ENCODE measurements at regions not wholly inside any gene's neighbourhood (a gene's known extent, or its start where the extent isn't known, plus 50 kb on each side); places are given as distances from the start of the nearest gene placed in this dataset.

DNA sequence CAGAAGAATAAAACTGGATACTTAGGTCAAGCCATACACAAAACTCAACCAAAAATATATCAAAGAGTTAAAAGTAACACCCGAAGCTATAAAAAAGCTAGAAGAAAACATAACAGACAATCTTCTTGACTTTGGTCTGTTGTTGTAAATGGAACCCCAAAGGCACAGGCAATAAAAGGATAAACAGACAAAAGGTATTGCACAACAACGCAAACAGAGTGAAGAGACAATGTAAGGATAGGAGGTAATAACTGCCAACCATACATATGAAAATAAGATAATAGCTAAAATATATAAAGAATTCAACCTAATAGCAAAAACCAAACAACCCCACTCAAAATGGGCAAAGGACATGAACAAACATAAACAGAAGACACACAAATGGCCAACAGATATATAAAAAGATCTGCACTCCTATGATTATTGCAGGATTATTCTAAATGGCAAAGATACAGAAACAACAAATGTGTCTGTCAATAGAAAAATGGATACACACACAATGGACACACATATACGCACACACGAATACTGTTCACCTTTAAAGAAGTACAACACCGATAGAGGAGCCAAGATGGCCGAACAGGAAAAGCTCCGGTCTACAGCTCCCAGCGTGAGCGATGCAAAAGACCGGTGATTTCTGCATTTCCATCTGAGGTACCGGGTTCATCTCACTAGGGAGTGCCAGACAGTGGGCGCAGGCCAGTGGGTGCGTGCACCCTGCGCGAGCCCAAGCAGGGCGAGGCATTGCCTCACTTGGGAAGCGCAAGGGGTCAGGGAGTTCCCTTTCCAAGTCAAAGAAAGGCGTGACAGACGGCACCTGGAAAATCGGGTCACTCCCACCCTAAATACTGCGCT, 1137.1 kb downstream of the FSCB start:
- no peak for DNase-seq (ENCODE audit: low spot score)
- TF ChIP-seq, protein P1, sequence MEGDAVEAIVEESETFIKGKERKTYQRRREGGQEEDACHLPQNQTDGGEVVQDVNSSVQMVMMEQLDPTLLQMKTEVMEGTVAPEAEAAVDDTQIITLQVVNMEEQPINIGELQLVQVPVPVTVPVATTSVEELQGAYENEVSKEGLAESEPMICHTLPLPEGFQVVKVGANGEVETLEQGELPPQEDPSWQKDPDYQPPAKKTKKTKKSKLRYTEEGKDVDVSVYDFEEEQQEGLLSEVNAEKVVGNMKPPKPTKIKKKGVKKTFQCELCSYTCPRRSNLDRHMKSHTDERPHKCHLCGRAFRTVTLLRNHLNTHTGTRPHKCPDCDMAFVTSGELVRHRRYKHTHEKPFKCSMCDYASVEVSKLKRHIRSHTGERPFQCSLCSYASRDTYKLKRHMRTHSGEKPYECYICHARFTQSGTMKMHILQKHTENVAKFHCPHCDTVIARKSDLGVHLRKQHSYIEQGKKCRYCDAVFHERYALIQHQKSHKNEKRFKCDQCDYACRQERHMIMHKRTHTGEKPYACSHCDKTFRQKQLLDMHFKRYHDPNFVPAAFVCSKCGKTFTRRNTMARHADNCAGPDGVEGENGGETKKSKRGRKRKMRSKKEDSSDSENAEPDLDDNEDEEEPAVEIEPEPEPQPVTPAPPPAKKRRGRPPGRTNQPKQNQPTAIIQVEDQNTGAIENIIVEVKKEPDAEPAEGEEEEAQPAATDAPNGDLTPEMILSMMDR (IDR thresholded peaks at IDR 0.05; ENCODE audit: borderline replicate concordance, control extremely low read depth, extremely low read depth, insufficient read depth, missing control alignments), result no peak
- in situ Hi-C loops (cut with MboI; ENCODE audit: low sequenced_read_pairs, unreplicated experiment), result no loop called here

DNA sequence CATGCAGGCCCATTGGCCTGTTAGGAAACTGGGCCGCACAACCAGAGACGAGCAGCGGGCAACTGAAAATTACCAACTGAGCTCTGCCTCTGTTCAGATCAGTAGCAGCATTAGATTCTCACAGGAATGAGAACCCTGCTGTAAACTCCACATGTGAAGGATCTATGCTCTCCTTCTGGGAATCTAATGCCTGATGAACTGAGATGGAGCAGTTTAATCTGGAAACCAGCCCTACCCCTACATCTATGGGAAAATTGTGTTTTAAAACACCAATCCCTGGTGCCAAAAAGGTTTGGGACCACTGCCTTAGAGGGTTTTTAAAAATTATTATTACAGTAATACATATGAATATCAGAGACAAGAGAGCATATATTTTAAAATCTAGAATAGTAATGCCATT, 1144.5 kb downstream of the FSCB start:
- in situ Hi-C loops (cut with MboI; ENCODE audit: low sequenced_read_pairs, unreplicated experiment), result no loop called here
- TF ChIP-seq, protein P1 (IDR thresholded peaks at IDR 0.05; ENCODE audit: borderline replicate concordance, control extremely low read depth, extremely low read depth, insufficient read depth, missing control alignments), result no peak
- no peak for DNase-seq (ENCODE audit: low spot score)

DNA sequence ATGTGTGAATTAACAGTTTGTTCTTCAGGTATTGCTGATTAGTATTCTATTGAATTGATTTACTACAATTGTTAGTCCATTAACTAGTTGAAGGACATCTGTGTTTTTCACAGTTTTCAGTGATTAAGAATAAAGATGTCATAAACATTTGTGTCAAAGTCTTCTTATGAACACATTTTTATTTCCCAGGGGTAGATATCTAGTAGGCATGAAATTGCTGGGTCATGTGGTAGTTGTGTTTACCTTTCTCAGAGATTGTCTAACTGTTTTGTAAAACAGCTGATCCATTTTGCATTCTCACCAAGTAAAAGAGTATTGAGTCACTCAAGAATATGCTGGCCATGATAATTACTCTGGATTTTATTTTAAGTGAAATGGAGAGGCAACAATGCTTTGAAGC, 1145.3 kb downstream of the FSCB start:
- TF ChIP-seq, protein P1 (IDR thresholded peaks at IDR 0.05; ENCODE audit: borderline replicate concordance, control extremely low read depth, extremely low read depth, insufficient read depth, missing control alignments), result no peak
- DNase-seq (ENCODE audit: low spot score), result no peak
- in situ Hi-C loops (cut with MboI; ENCODE audit: low sequenced_read_pairs, unreplicated experiment), result no loop called here

DNA sequence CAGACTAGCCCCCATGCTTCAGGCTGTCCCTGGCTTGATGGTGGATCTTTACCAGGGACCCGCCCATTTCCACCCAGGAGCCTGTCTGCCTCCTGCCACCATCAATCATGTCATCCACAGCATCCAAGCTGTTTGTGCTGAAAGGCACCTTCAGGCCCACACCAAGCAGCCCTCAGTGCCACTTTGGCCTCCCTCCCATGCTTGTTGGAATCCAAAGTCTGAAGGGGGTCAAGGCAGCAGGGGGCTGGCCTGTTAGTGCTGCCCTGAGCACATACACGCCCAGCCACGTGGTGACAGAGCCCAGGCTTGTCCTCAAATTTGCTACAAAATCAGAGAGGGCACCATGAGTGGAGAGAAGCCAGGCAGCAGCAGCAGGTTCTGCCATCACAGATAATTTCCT, 1146.8 kb downstream of the FSCB start:
- TF ChIP-seq, protein P1 (IDR thresholded peaks at IDR 0.05; ENCODE audit: borderline replicate concordance, control extremely low read depth, extremely low read depth, insufficient read depth, missing control alignments), result no peak
- in situ Hi-C loops (cut with MboI; ENCODE audit: low sequenced_read_pairs, unreplicated experiment), result no loop called here

DNA sequence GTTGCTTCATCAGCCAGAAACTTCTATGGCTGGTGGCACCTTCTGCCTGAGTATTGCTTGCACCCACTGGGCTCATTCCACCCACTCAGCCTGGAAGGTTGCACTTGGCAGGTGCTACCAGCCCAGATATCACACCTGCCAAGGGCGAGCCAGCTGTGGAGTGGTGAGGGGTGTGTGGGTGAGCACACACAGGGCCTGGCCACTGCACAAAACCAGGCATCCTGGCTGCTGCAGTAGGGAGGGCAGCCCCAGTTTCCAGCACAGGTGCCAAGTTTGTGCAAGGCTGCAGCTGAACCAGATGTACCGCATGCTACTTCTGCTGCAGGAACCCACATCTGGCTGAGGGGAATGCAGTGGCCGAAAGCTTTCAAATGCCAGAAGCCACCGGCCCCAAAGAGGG, 1147.8 kb downstream of the FSCB start:
- DNase-seq (ENCODE audit: low spot score), result no peak
- TF ChIP-seq, protein P1 (IDR thresholded peaks at IDR 0.05; ENCODE audit: borderline replicate concordance, control extremely low read depth, extremely low read depth, insufficient read depth, missing control alignments), result no peak
- in situ Hi-C loops (cut with MboI; ENCODE audit: low sequenced_read_pairs, unreplicated experiment), result no loop called here

More for the DNA sequence above, 1146.8 kb downstream of the FSCB start:
- DNase-seq (ENCODE audit: low spot score), result no peak

DNA sequence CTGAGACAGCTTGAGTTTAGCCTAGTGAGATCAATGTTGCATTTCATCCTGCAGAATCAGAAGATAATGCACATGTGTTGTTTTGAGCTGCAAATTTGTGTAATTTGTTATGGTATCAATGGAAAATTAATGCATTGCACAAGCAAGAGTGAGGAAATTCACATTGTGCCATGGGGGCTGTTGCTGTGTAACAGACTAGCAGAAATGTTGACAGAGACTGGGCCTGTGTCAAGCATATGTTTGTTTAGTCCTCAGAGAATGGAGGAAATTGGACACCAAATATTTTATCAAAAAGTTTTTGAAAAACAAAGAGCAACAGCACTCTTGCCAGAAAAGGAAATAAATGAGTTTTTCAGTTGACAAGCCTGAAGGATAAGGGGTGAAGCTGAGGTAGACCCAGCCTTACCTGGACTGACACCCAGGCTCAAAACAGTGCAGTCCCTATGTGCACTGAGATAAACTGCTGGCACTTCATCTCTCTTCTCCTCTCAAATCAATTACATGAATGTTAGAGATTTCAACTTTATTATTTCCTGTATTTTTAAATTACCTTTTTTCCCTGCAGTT, 1150.0 kb downstream of the FSCB start:
- no peak for DNase-seq (ENCODE audit: low spot score)
- TF ChIP-seq, protein P1 (IDR thresholded peaks at IDR 0.05; ENCODE audit: borderline replicate concordance, control extremely low read depth, extremely low read depth, insufficient read depth, missing control alignments), result no peak
- in situ Hi-C loops (cut with MboI; ENCODE audit: low sequenced_read_pairs, unreplicated experiment), result no loop called here

All from GM13976 (cell line).